ENCODE measurements at regions not wholly inside any gene's neighbourhood (a gene's known extent, or its start where the extent isn't known, plus 50 kb on each side); places are given as distances from the start of the nearest gene placed in this dataset.

- H3K9ac ChIP-seq (ENCODE audit: low read depth in 1 of 2, low read length in 2 of 2), result no peak overlapping the region
- WGBS, result 79% methylated on average over 4 of the region's 4 CpGs
- TF ChIP-seq EGR1 (IDR thresholded peaks at IDR 0.05; ENCODE audit: low read depth in 2 of 2) (no peak), RXRA (IDR thresholded peaks at IDR 0.05) (no peak), CTCF (IDR thresholded peaks at IDR 0.05; ENCODE audit: low read depth, low read length, missing input control) (no peak), FOXA2 (IDR thresholded peaks at IDR 0.05) (no peak), JUND (IDR thresholded peaks at IDR 0.05) (no peak), FOXA1 (IDR thresholded peaks at IDR 0.05) (no peak), HNF4G (IDR thresholded peaks at IDR 0.05) (no peak), NR2F2 (IDR thresholded peaks at IDR 0.05) (no peak), YY1 (IDR thresholded peaks at IDR 0.05) (no peak)
- no peak overlapping the region for H3K27ac ChIP-seq (ENCODE audit: low read depth in 1 of 2, low read length in 2 of 2)
- H3K9me3 ChIP-seq (ENCODE audit: control insufficient read depth in 4 of 4, low read length in 3 of 4), result no peaks in the 10 kb centered on the region
- no peaks in the 10 kb centered on the region for H3K36me3 ChIP-seq (ENCODE audit: control insufficient read depth in 4 of 4, insufficient read depth in 3 of 4, low read depth in 1 of 4, low read length in 3 of 4)
- H3K4me1 ChIP-seq (ENCODE audit: control insufficient read depth in 4 of 4, insufficient read depth in 4 of 4, low read length in 3 of 4), result no peaks in the 10 kb centered on the region
- no peaks in the 10 kb centered on the region for H3K27me3 ChIP-seq (ENCODE audit: control insufficient read depth in 4 of 4, insufficient read depth in 4 of 4, low read length in 3 of 4)
- no peak overlapping the region for H3K4me3 ChIP-seq (ENCODE audit: low read depth in 1 of 3, low read length in 3 of 3)
- no peak for DNase-seq (ENCODE audit: low spot score)
These were observed 77.1 kb upstream of the FUT8 start for GRCh38 chr14:65335411-65335947.

- Histone ChIP-seq H3K36me3 (ENCODE audit: control insufficient read depth in 4 of 4, insufficient read depth in 3 of 4, low read depth in 1 of 4, low read length in 3 of 4) (no peaks in the 10 kb centered on the region), H3K27ac (ENCODE audit: low read depth in 1 of 2, low read length in 2 of 2) (no peak overlapping the region), H3K27me3 (ENCODE audit: control insufficient read depth in 4 of 4, insufficient read depth in 4 of 4, low read length in 3 of 4) (no peaks in the 10 kb centered on the region), H3K4me3 (ENCODE audit: low read depth in 1 of 3, low read length in 3 of 3) (no peak overlapping the region), H3K9ac (ENCODE audit: low read depth in 1 of 2, low read length in 2 of 2) (no peak overlapping the region), H3K4me1 (ENCODE audit: control insufficient read depth in 4 of 4, insufficient read depth in 4 of 4, low read length in 3 of 4) (no peaks in the 10 kb centered on the region), H3K9me3 (ENCODE audit: control insufficient read depth in 4 of 4, low read length in 3 of 4) (no peaks in the 10 kb centered on the region)
- TF ChIP-seq TAF1 (conservative IDR thresholded peaks at IDR 0.05) (no peak), ATF3 (IDR thresholded peaks at IDR 0.05) (no peak), GABPA (IDR thresholded peaks at IDR 0.05 in 1 of 2, conservative IDR thresholded peaks at IDR 0.05 in 1 of 2) (no peak), FOXA1 (IDR thresholded peaks at IDR 0.05) (no peak), HNF4G (IDR thresholded peaks at IDR 0.05) (no peak), EGR1 (IDR thresholded peaks at IDR 0.05; ENCODE audit: low read depth in 2 of 2) (no peak), RAD21 (IDR thresholded peaks at IDR 0.05) (no peak)
- no peak for DNase-seq (ENCODE audit: low spot score)
- 72% methylated on average over 2 of the region's 2 CpGs for WGBS
These were observed 76.3 kb upstream of the FUT8 start for GRCh38 chr14:65336191-65336591.

GRCh38 chr14:65339866-65340265, 72.7 kb upstream of the FUT8 start:
- H3K27me3 ChIP-seq (ENCODE audit: control insufficient read depth in 4 of 4, insufficient read depth in 4 of 4, low read length in 3 of 4), result no peaks in the 10 kb centered on the region
- H3K36me3 ChIP-seq (ENCODE audit: control insufficient read depth in 4 of 4, insufficient read depth in 3 of 4, low read depth in 1 of 4, low read length in 3 of 4), result no peaks in the 10 kb centered on the region
- H3K4me1 ChIP-seq (ENCODE audit: control insufficient read depth in 4 of 4, insufficient read depth in 4 of 4, low read length in 3 of 4), result no peaks in the 10 kb centered on the region
- H3K9ac ChIP-seq (ENCODE audit: low read depth in 1 of 2, low read length in 2 of 2), result no peak overlapping the region
- no peak overlapping the region for H3K4me3 ChIP-seq (ENCODE audit: low read depth in 1 of 3, low read length in 3 of 3)
- TF ChIP-seq RAD21 (IDR thresholded peaks at IDR 0.05) (no peak), NR2F2 (IDR thresholded peaks at IDR 0.05) (no peak), FOXA2 (IDR thresholded peaks at IDR 0.05) (no peak), YY1 (IDR thresholded peaks at IDR 0.05) (no peak), SP1 (IDR thresholded peaks at IDR 0.05) (no peak), HNF4A (conservative IDR thresholded peaks at IDR 0.05) (no peak), EGR1 (IDR thresholded peaks at IDR 0.05; ENCODE audit: low read depth in 2 of 2) (no peak), JUND (IDR thresholded peaks at IDR 0.05) (no peak), GABPA (IDR thresholded peaks at IDR 0.05 in 1 of 2, conservative IDR thresholded peaks at IDR 0.05 in 1 of 2) (no peak), ZBTB33 (IDR thresholded peaks at IDR 0.05) (no peak)
- no peak for DNase-seq (ENCODE audit: low spot score)
- 87% methylated on average over 4 of the region's 4 CpGs for WGBS
- H3K27ac ChIP-seq (ENCODE audit: low read depth in 1 of 2, low read length in 2 of 2), result no peak overlapping the region
- no peaks in the 10 kb centered on the region for H3K9me3 ChIP-seq (ENCODE audit: control insufficient read depth in 4 of 4, low read length in 3 of 4)
